GM18507 (cell line): ENCODE measurements at regions not wholly inside any gene's neighbourhood (a gene's known extent, or its start where the extent isn't known, plus 50 kb on each side); places are given as distances from the start of the nearest gene placed in this dataset.

Experiments used
- DNase-seq: peaks from one replicate; pipeline ENCODE4 v3.0.0; 2011; ENCODE audit warnings: low read depth; ENCODE audit not compliant: insufficient read length; ENCODE audit errors: extremely low spot score
- FAIRE-seq: peaks from 2 replicates; lab custom pipeline; 2011; peaks lifted over from hg19 to GRCh38; lab: Jason Lieb, UNC

GRCh38 chr1:193705554-193705981, 519.2 kb upstream of the B3GALT2 start:
- no peak for FAIRE-seq
- DNase-seq: no peak

GRCh38 chr1:193703655-193704054, 517.2 kb upstream of the B3GALT2 start:
- DNase-seq (no peak), FAIRE-seq (no peak)

- no peak for DNase-seq
- no peak for FAIRE-seq
These were observed 516.7 kb upstream of the B3GALT2 start for GRCh38 chr1:193703121-193703520.

GRCh38 chr1:193701759-193702158, 515.3 kb upstream of the B3GALT2 start:
- DNase-seq (no peak), FAIRE-seq (no peak)

- no peak for DNase-seq
- FAIRE-seq: no peak
These were observed 514.4 kb upstream of the B3GALT2 start for GRCh38 chr1:193700710-193701355.

- DNase-seq (no peak), FAIRE-seq (no peak)
These were observed 512.8 kb upstream of the B3GALT2 start for GRCh38 chr1:193699261-193699660.

- no peak for FAIRE-seq
These were observed 511.4 kb upstream of the B3GALT2 start for GRCh38 chr1:193697776-193698175.

GRCh38 chr1:193697115-193697762, 510.8 kb upstream of the B3GALT2 start:
- FAIRE-seq: no peak
- no peak for DNase-seq

More at GRCh38 chr1:193697776-193698175, 511.4 kb upstream of the B3GALT2 start:
- no peak for DNase-seq

- FAIRE-seq (no peak), DNase-seq (no peak)
These were observed 508.3 kb upstream of the B3GALT2 start for GRCh38 chr1:193694741-193695140.

GRCh38 chr1:193685986-193686385, 499.6 kb upstream of the B3GALT2 start:
- DNase-seq (no peak), FAIRE-seq (no peak)

GRCh38 chr1:193681422-193681821, 495.0 kb upstream of the B3GALT2 start:
- FAIRE-seq: no peak
- no peak for DNase-seq

GRCh38 chr1:193680924-193681316, 494.5 kb upstream of the B3GALT2 start:
- DNase-seq: no peak
- FAIRE-seq: no peak

GRCh38 chr1:193680247-193680923, 494.0 kb upstream of the B3GALT2 start:
- FAIRE-seq: no peak
- no peak for DNase-seq

GRCh38 chr1:193677874-193678273, 491.5 kb upstream of the B3GALT2 start:
- DNase-seq: no peak
- no peak for FAIRE-seq

GRCh38 chr1:193676996-193677549, 490.7 kb upstream of the B3GALT2 start:
- DNase-seq: no peak
- no peak for FAIRE-seq

GRCh38 chr1:193674292-193674944, 488.0 kb upstream of the B3GALT2 start:
- DNase-seq (no peak), FAIRE-seq (no peak)

- FAIRE-seq (no peak), DNase-seq (no peak)
These were observed 480.2 kb upstream of the B3GALT2 start for GRCh38 chr1:193666485-193667083.

- DNase-seq (no peak), FAIRE-seq (no peak)
These were observed 477.6 kb upstream of the B3GALT2 start for GRCh38 chr1:193663965-193664364.

GRCh38 chr1:193662030-193662429, 475.6 kb upstream of the B3GALT2 start:
- DNase-seq: no peak
- FAIRE-seq: no peak

GRCh38 chr1:193661385-193661784, 475.0 kb upstream of the B3GALT2 start:
- FAIRE-seq: no peak
- no peak for DNase-seq
